DOHH2 (cell line): ENCODE measurements at regions not wholly inside any gene's neighbourhood (a gene's known extent, or its start where the extent isn't known, plus 50 kb on each side); places are given as distances from the start of the nearest gene placed in this dataset.

Experiments used
- EZH2phosphoT487 ChIP-seq: fragments of 200-600 bp; sonication (generic); IDR thresholded peaks from 2 replicates; pipeline ENCODE4 v1.6.1; 2017; ENCODE audit warnings: borderline replicate concordance, mild to moderate bottlenecking, antibody characterized with exemption, low read length, moderate library complexity, mixed read lengths
- TF ChIP-seq, protein P1 (sequence below): fragments of 200-600 bp; sonication (generic); IDR thresholded peaks from one replicate; pipeline ENCODE4 v1.5.1; 2014; ENCODE audit warnings: antibody characterized with exemption, mild to moderate bottlenecking, low read depth, low read length; ENCODE audit not compliant: poor library complexity, severe bottlenecking

DNA sequence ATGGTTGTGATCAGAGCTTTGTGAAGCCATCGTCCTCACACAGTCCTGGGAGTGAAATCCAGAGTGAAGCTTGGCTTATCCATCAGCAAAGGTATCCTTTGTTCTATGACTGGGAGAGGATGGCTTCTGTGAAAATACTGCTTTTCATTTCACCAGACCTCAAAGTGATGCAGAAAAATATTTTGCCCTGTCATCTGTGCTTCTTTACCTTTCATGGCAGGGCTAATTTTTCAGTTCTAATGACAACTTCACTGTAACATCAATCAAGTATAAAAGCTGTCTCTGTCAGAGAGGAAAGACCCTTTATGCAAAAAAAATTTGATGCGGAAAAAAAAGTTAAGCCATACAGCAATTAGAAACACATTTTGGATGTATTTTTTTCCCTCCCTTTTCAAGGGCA is 468.1 kb upstream of the ADARB2 start:
- TF ChIP-seq, protein P1, sequence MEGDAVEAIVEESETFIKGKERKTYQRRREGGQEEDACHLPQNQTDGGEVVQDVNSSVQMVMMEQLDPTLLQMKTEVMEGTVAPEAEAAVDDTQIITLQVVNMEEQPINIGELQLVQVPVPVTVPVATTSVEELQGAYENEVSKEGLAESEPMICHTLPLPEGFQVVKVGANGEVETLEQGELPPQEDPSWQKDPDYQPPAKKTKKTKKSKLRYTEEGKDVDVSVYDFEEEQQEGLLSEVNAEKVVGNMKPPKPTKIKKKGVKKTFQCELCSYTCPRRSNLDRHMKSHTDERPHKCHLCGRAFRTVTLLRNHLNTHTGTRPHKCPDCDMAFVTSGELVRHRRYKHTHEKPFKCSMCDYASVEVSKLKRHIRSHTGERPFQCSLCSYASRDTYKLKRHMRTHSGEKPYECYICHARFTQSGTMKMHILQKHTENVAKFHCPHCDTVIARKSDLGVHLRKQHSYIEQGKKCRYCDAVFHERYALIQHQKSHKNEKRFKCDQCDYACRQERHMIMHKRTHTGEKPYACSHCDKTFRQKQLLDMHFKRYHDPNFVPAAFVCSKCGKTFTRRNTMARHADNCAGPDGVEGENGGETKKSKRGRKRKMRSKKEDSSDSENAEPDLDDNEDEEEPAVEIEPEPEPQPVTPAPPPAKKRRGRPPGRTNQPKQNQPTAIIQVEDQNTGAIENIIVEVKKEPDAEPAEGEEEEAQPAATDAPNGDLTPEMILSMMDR: no peak
- TF ChIP-seq EZH2phosphoT487: no peak
